K562 (cell line): ENCODE measurements at regions not wholly inside any gene's neighbourhood (a gene's known extent, or its start where the extent isn't known, plus 50 kb on each side); places are given as distances from the start of the nearest gene placed in this dataset.

Source experiments
- ATAC-seq: fragments of 200-7000 bp; cut with Tn5 transposase; 3 replicates; pipeline ENCODE4 v1.9.1; 2020; ENCODE audit warnings: moderate library complexity
- BruUV-seq: library from RNA; stranded (reverse); fragments of 400-500 nt; replicated peaks from 2 replicates; lab custom pipeline; 2021; lab: Mats Ljungman, UMichigan
- CTCF ChIA-PET: fragments of 300-600 bp; formaldehyde crosslinking; extraction: SDS; loops from one replicate; lab custom pipeline; 2021; ENCODE audit warnings: low intra/inter-chr PET ratio; lab: Yijun Ruan, JAX
- POLR2A ChIA-PET: fragments of 300-600, 350-650 bp; sonication (Branson Sonifier 250); formaldehyde crosslinking; extraction: SDS; loops from one replicate; lab custom pipeline; 2021; ENCODE audit warnings: antibody characterized with exemption, inconsistent platforms; lab: Yijun Ruan, JAX
- DNase-seq, 4 experiments: peaks; one replicate each; pipeline versions ENCODE4 v3.0.0 to v3.0.0-alpha.2; 2011 to 2018; ENCODE audit warnings: low spot score in 3 of 4, mixed read lengths in 3 of 4; ENCODE audit errors: extremely low read depth in 1 of 4
- FAIRE-seq: peaks from 2 replicates; lab custom pipeline; 2011; peaks lifted over from hg19 to GRCh38; lab: Jason Lieb, UNC
- H2AFZ ChIP-seq: 2 replicates; pipeline ENCODE4 v1.6.0; 2011; ENCODE audit warnings: low read depth, low read length, control low read depth, inconsistent platforms
- H3K27ac ChIP-seq: fragments of 200-600 bp; 3 replicates; pipeline ENCODE4 v1.8.0; 2011; ENCODE audit warnings: low read depth, mild to moderate bottlenecking, control low read depth, inconsistent platforms, low read length, moderate library complexity, mixed read lengths; ENCODE audit errors: extremely low read depth
- H3K27me3 ChIP-seq, 2 experiments: fragments of 300-600 bp in 1 of 2; 2 replicates in 1 of 2; 3 replicates in 1 of 2; pipeline versions ENCODE4 v1.6.0 to v1.8.0; 2011; ENCODE audit warnings: inconsistent platforms in 2 of 2, low read length in 2 of 2, mild to moderate bottlenecking in 1 of 2, mixed read lengths in 1 of 2, moderate library complexity in 1 of 2; ENCODE audit not compliant: control insufficient read depth in 2 of 2, insufficient read depth in 2 of 2
- H3K36me3 ChIP-seq: fragments of 300-600 bp; 3 replicates; pipeline ENCODE4 v1.8.0; 2011; ENCODE audit warnings: mild to moderate bottlenecking, low read length, inconsistent platforms; ENCODE audit not compliant: control insufficient read depth, insufficient read depth
- H3K4me1 ChIP-seq, 2 experiments: fragments of 200-600 bp in 1 of 2; replicated peaks in 1 of 2; 2 replicates in 1 of 2; 3 replicates in 1 of 2; pipeline versions ENCODE4 v1.5.1 to v1.8.0; 2011; ENCODE audit warnings: inconsistent platforms in 2 of 2, low read length in 2 of 2, mild to moderate bottlenecking in 1 of 2, mixed read lengths in 1 of 2, moderate library complexity in 1 of 2; ENCODE audit not compliant: control insufficient read depth in 2 of 2, insufficient read depth in 2 of 2
- H3K4me2 ChIP-seq: 2 replicates; pipeline ENCODE4 v1.6.1; 2011; ENCODE audit warnings: low read length, control low read depth, inconsistent platforms, mixed read lengths; ENCODE audit not compliant: insufficient read depth
- H3K4me3 ChIP-seq: fragments of 200-600 bp; sonication (generic), shearing (Covaris generic); 2 replicates; pipeline ENCODE4 v1.5.1; 2016; ENCODE audit warnings: control low read depth, inconsistent platforms
- H3K79me2 ChIP-seq: fragments of 200-600 bp; 3 replicates; pipeline ENCODE4 v1.8.0; 2011; ENCODE audit warnings: low read length, inconsistent platforms; ENCODE audit not compliant: control insufficient read depth, insufficient read depth
- H3K9ac ChIP-seq, 2 experiments: 2 replicates each; pipeline versions ENCODE4 v1.6.0 to v1.6.1; 2011; ENCODE audit warnings: low read depth in 2 of 2, low read length in 2 of 2, control low read depth in 1 of 2, inconsistent platforms in 1 of 2, mild to moderate bottlenecking in 1 of 2, mixed read lengths in 1 of 2; ENCODE audit not compliant: insufficient read depth in 1 of 2
- H3K9me1 ChIP-seq: one replicate; pipeline ENCODE4 v1.6.0; 2011; ENCODE audit warnings: inconsistent platforms, mild to moderate bottlenecking, low read length, moderate library complexity; ENCODE audit not compliant: control insufficient read depth, insufficient read depth
- H3K9me3 ChIP-seq: replicated peaks from 2 replicates; pipeline ENCODE4 v1.5.1; 2011; ENCODE audit warnings: low read depth, low read length, inconsistent platforms; ENCODE audit not compliant: control insufficient read depth, insufficient read depth
- H4K20me1 ChIP-seq: replicated peaks from 2 replicates; pipeline ENCODE4 v1.6.1; 2011; ENCODE audit warnings: low read length, inconsistent platforms, mixed read lengths; ENCODE audit not compliant: control insufficient read depth, insufficient read depth
- CREBBP ChIP-seq: IDR thresholded peaks from one replicate; pipeline ENCODE4 v1.6.1; 2012; ENCODE audit warnings: low read depth, mild to moderate bottlenecking, control low read depth, inconsistent platforms, low read length
- HNRNPK ChIP-seq: fragments of 200-400 bp; formaldehyde crosslinking; IDR thresholded peaks from one replicate; pipeline ENCODE4 v1.6.1; 2018; ENCODE audit warnings: mild to moderate bottlenecking, low read depth, low read length; ENCODE audit not compliant: poor library complexity, severe bottlenecking
- MYC ChIP-seq, 2 experiments: fragments of 250-450 bp in 1 of 2; sonication (Bioruptor Pico) in 1 of 2; IDR thresholded peaks; 2 replicates each; pipeline versions ENCODE4 v1.5.1 to v1.6.1; 2012 to 2021; ENCODE audit warnings: low read depth in 2 of 2, borderline replicate concordance in 1 of 2, improper control_type of control experiment in 1 of 2, low read length in 1 of 2, mild to moderate bottlenecking in 1 of 2, moderate library complexity in 1 of 2
- ZNF224 ChIP-seq: sonication (generic); formaldehyde crosslinking; IDR thresholded peaks from 2 replicates; pipeline ENCODE4 v1.8.0; 2022; ENCODE audit warnings: mild to moderate bottlenecking, missing genetic modification reagents
- WGBS: fragments of 100-300 bp; shearing (Covaris generic); methylation state at CpG from one replicate; pipeline ENCODE4 v1.1.6; 2016; ENCODE audit warnings: low coverage, mixed read lengths; ENCODE audit not compliant: insufficient coverage; ENCODE audit errors: missing lambda C conversion rate; 5-methylcytosine and 5-hydroxymethylcytosine counted together
- in situ Hi-C: fragments of 300-500 bp; cut with MboI; formaldehyde crosslinking; loops from 4 replicates; pipeline ENCODE4 v1.15.0; 2018; ENCODE audit warnings: inconsistent platforms, mixed read lengths
- intact Hi-C: fragments of 100-400 bp; cut with micrococcal nuclease; formaldehyde crosslinking; loops from 2 replicates; pipeline ENCODE4 v1.14.2; 2022
- TF ChIP-seq, protein P1 (sequence below): fragments of 250-450 bp; sonication (Bioruptor Pico); IDR thresholded peaks from 2 replicates; pipeline ENCODE4 v1.5.1; 2021; ENCODE audit warnings: mild to moderate bottlenecking

DNA sequence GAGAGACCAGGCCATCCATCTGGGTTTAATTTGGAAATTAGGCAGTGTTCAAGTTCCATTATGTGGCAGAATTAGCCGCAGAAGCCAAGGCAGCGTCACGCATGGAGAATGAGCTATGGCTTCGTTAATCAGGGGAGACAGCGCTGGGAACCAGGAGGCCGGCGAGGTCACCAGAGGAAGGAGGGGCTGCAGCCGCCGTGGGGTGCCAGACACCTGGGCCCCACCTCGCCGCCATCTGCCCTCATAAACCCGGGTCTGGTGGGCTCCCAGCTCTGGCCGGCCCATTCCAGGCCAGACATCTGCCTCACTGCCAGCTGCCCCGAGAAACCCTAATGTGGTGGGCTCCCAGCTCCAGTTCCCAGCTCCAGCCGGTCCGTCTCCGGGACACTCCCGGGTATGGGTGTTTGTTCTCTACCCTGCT lies 676.9 kb downstream of the BRD1 start:
- H3K27me3 ChIP-seq, result no peaks in the 10 kb centered on the region; a peak in 1 of 5 replicates
- CTCF ChIA-PET, result no interaction called here
- no peaks in the 10 kb centered on the region for H3K9me3 ChIP-seq
- BruUV-seq, result no TSS peak
- no peak overlapping the region for H2AFZ ChIP-seq
- no peak overlapping the region for H3K4me3 ChIP-seq
- DNase-seq (no peak), FAIRE-seq (no peak), ATAC-seq (no peak)
- no peaks in the 10 kb centered on the region for H3K79me2 ChIP-seq
- H3K36me3 ChIP-seq, result no peaks in the 10 kb centered on the region
- 0% methylated on average over 9 of the region's 18 CpGs for WGBS
- no peak overlapping the region for H3K27ac ChIP-seq
- no peaks in the 10 kb centered on the region for H4K20me1 ChIP-seq
- intact Hi-C loops (no loop called here), in situ Hi-C loops (no loop called here)
- TF ChIP-seq MYC (IDR thresholded peaks at IDR 0.05; ENCODE audit: low read depth, low read length) (no peak), MYC (CRISPR knock-in tag; IDR thresholded peaks at IDR 0.05; ENCODE audit: borderline replicate concordance, low read depth) (no peak), ZNF224 (no peak), HNRNPK (no peak), CREBBP (no peak)
- TF ChIP-seq, protein P1, sequence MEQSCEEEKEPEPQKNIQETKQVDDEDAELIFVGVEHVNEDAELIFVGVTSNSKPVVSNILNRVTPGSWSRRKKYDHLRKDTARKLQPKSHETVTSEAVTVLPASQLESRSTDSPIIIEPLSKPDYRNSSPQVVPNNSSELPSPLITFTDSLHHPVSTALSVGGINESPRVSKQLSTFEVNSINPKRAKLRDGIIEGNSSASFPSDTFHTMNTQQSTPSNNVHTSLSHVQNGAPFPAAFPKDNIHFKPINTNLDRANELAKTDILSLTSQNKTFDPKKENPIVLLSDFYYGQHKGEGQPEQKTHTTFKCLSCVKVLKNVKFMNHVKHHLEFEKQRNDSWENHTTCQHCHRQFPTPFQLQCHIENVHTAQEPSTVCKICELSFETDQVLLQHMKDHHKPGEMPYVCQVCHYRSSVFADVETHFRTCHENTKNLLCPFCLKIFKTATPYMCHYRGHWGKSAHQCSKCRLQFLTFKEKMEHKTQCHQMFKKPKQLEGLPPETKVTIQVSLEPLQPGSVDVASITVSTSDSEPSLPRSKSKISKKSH (CRISPR knock-in tag), result no peak
- no peaks in the 10 kb centered on the region for H3K4me1 ChIP-seq
- POLR2A ChIA-PET, result no interaction called here
- H3K9me1 ChIP-seq, result no peaks in the 10 kb centered on the region
- no peak overlapping the region for H3K9ac ChIP-seq
- H3K4me2 ChIP-seq, result no peak overlapping the region
